SK-N-SH (cell line): ENCODE measurements at regions not wholly inside any gene's neighbourhood (a gene's known extent, or its start where the extent isn't known, plus 50 kb on each side); places are given as distances from the start of the nearest gene placed in this dataset.

Experiments used
- CTCF ChIA-PET: fragments of 300-600, 350-600 bp; formaldehyde crosslinking; extraction: SDS; loops from one replicate; lab custom pipeline; 2021; lab: Yijun Ruan, JAX
- POLR2A ChIA-PET: fragments of 350-600 bp; sonication (Branson Sonifier 250); formaldehyde crosslinking; extraction: SDS; loops from one replicate; lab custom pipeline; 2020; ENCODE audit warnings: antibody characterized with exemption, inconsistent platforms; lab: Yijun Ruan, JAX
- DNase-seq: peaks from one replicate; pipeline ENCODE4 v3.0.0; 2012
- H2AFZ ChIP-seq: fragments of 200-600 bp; sonication (generic); 2 replicates; pipeline ENCODE4 v1.8.1; 2016; ENCODE audit warnings: antibody characterized with exemption, mild to moderate bottlenecking, low read depth
- H3F3A ChIP-seq: fragments of 200-600 bp; sonication (generic); replicated peaks from 2 replicates; pipeline ENCODE3; 2016; ENCODE audit warnings: antibody characterized with exemption, mild to moderate bottlenecking; ENCODE audit not compliant: insufficient read depth
- H3K27ac ChIP-seq, 2 experiments: fragments of 200-500 bp in 1 of 2; fragments of 200-600 bp in 1 of 2; sonication (Bioruptor generic) in 1 of 2; sonication (generic), shearing (Covaris generic) in 1 of 2; 2 replicates each; pipeline versions ENCODE4 v1.5.1 to v1.6.1; 2014 to 2016; ENCODE audit warnings: low read depth in 2 of 2, inconsistent platforms in 1 of 2, low read length in 1 of 2, mild to moderate bottlenecking in 1 of 2, mixed read lengths in 1 of 2
- H3K27me3 ChIP-seq: fragments of 200-600 bp; sonication (generic), shearing (Covaris generic); 2 replicates; pipeline ENCODE4 v1.6.1; 2016; ENCODE audit warnings: mixed run types; ENCODE audit not compliant: insufficient read depth
- H3K36me3 ChIP-seq, 2 experiments: fragments of 200-500 bp in 1 of 2; fragments of 200-600 bp in 1 of 2; sonication (Bioruptor generic) in 1 of 2; sonication (generic) in 1 of 2; replicated peaks in 1 of 2; 2 replicates each; pipeline versions ENCODE3 to v1.5.1; 2014 to 2016; ENCODE audit warnings: low read length in 1 of 2, mild to moderate bottlenecking in 1 of 2; ENCODE audit not compliant: insufficient read depth in 2 of 2, control insufficient read depth in 1 of 2
- H3K4me1 ChIP-seq, 2 experiments: fragments of 200-500 bp in 1 of 2; fragments of 200-600 bp in 1 of 2; sonication (Bioruptor generic) in 1 of 2; sonication (generic), shearing (Covaris generic) in 1 of 2; 2 replicates each; pipeline versions ENCODE4 v1.5.1 to v1.6.1; 2014 to 2016; ENCODE audit warnings: low read depth in 1 of 2, low read length in 1 of 2, mixed run types in 1 of 2; ENCODE audit not compliant: insufficient read depth in 2 of 2, control insufficient read depth in 1 of 2
- H3K4me2 ChIP-seq: fragments of 200-600 bp; sonication (generic), shearing (Covaris generic); 2 replicates; pipeline ENCODE4 v1.6.1; 2017; ENCODE audit warnings: mixed run types
- H3K4me3 ChIP-seq, 2 experiments: fragments of 200-500 bp in 1 of 2; fragments of 200-600 bp in 1 of 2; sonication (Bioruptor generic) in 1 of 2; sonication (generic), shearing (Covaris generic) in 1 of 2; 2 replicates each; pipeline versions ENCODE4 v1.5.1 to v1.8.1; 2014 to 2016; ENCODE audit warnings: low read depth in 2 of 2, inconsistent platforms in 1 of 2, low read length in 1 of 2, mild to moderate bottlenecking in 1 of 2, mixed read lengths in 1 of 2, moderate library complexity in 1 of 2
- H3K79me2 ChIP-seq: fragments of 200-600 bp; sonication (generic); 2 replicates; pipeline ENCODE4 v1.8.1; 2017; ENCODE audit warnings: mild to moderate bottlenecking; ENCODE audit not compliant: insufficient read depth
- H3K9ac ChIP-seq: fragments of 200-600 bp; sonication (generic); 2 replicates; pipeline ENCODE4 v1.6.1; 2017; ENCODE audit warnings: mixed run types
- H3K9me2 ChIP-seq: fragments of 200-600 bp; sonication (generic); 2 replicates; pipeline ENCODE4 v1.6.1; 2017; ENCODE audit warnings: mixed run types
- H3K9me3 ChIP-seq: fragments of 200-600 bp; sonication (generic); 2 replicates; pipeline ENCODE4 v1.6.1; 2017; ENCODE audit warnings: mixed run types, mild to moderate bottlenecking, moderate library complexity
- H4K20me1 ChIP-seq: fragments of 200-600 bp; sonication (generic); 2 replicates; pipeline ENCODE4 v1.6.1; 2017; ENCODE audit warnings: mild to moderate bottlenecking, mixed run types; ENCODE audit not compliant: insufficient read depth
- ELF1 ChIP-seq: IDR thresholded peaks from 2 replicates; pipeline ENCODE4 v1.4.0; 2012
- EP300 ChIP-seq, 2 experiments: IDR thresholded peaks; 2 replicates each; pipeline versions ENCODE4 v1.4.0 to v1.6.1; 2012; ENCODE audit warnings: borderline replicate concordance in 1 of 2, low read depth in 1 of 2, low read length in 1 of 2
- FOSL2 ChIP-seq: IDR thresholded peaks from 2 replicates; pipeline ENCODE4 v1.4.0; 2012; ENCODE audit warnings: low read depth, mild to moderate bottlenecking, moderate library complexity, borderline replicate concordance
- GATA2 ChIP-seq: sonication (generic); formaldehyde crosslinking; IDR thresholded peaks from 2 replicates; pipeline ENCODE4 v1.5.0; 2020; ENCODE audit warnings: mild to moderate bottlenecking, missing genetic modification reagents
- IRF3 ChIP-seq: fragments of 150-350 bp; IDR thresholded peaks from 2 replicates; pipeline ENCODE4 v1.6.1; 2016; ENCODE audit warnings: mild to moderate bottlenecking, low read depth, low read length
- MEF2A ChIP-seq: IDR thresholded peaks from 2 replicates; pipeline ENCODE4 v1.4.0; 2012; ENCODE audit warnings: low read depth, borderline replicate concordance
- NFIC ChIP-seq: IDR thresholded peaks from 2 replicates; pipeline ENCODE4 v1.4.0; 2012; ENCODE audit warnings: borderline replicate concordance
- POLR2AphosphoS5 ChIP-seq: IDR thresholded peaks from 2 replicates; pipeline ENCODE4 v1.6.1; 2012; ENCODE audit warnings: low read depth, low read length
- RCOR1 ChIP-seq: fragments of 150-350 bp; IDR thresholded peaks from 2 replicates; pipeline ENCODE4 v1.6.1; 2017; ENCODE audit warnings: antibody characterized with exemption, low read length
- SIN3A ChIP-seq: IDR thresholded peaks from 2 replicates; pipeline ENCODE4 v1.6.1; 2012; ENCODE audit warnings: low read depth, mild to moderate bottlenecking, low read length, moderate library complexity, borderline replicate concordance
- SMC3 ChIP-seq: IDR thresholded peaks from 2 replicates; pipeline ENCODE4 v1.6.1; 2012; ENCODE audit warnings: low read depth, low read length, improper control_type of control experiment
- TAF1 ChIP-seq: IDR thresholded peaks from 2 replicates; pipeline ENCODE4 v1.6.1; 2012; ENCODE audit warnings: low read depth, mild to moderate bottlenecking, low read length, moderate library complexity, borderline replicate concordance
- TCF12 ChIP-seq: IDR thresholded peaks from 2 replicates; pipeline ENCODE4 v1.4.0; 2012
- YY1 ChIP-seq: IDR thresholded peaks from 2 replicates; pipeline ENCODE4 v1.4.0; 2012; ENCODE audit warnings: low read depth, mild to moderate bottlenecking
- WGBS: methylation state at CpG from one replicate; pipeline ENCODE4 v1.1.6; 2017; ENCODE audit warnings: low lambda C conversion rate; 5-methylcytosine and 5-hydroxymethylcytosine counted together
- TF ChIP-seq, protein P1 (sequence below): IDR thresholded peaks from 2 replicates; pipeline ENCODE4 v1.4.0; 2012; ENCODE audit warnings: low read depth, borderline replicate concordance
- TF ChIP-seq, protein P2 (sequence below): fragments of 150-350 bp; IDR thresholded peaks from 2 replicates; pipeline ENCODE4 v1.6.1; 2017; ENCODE audit warnings: antibody characterized with exemption, low read length, low read depth, borderline replicate concordance
- TF ChIP-seq, protein P3 (sequence below): IDR thresholded peaks from 2 replicates; pipeline ENCODE4 v1.4.0; 2012; ENCODE audit warnings: low read depth

DNA sequence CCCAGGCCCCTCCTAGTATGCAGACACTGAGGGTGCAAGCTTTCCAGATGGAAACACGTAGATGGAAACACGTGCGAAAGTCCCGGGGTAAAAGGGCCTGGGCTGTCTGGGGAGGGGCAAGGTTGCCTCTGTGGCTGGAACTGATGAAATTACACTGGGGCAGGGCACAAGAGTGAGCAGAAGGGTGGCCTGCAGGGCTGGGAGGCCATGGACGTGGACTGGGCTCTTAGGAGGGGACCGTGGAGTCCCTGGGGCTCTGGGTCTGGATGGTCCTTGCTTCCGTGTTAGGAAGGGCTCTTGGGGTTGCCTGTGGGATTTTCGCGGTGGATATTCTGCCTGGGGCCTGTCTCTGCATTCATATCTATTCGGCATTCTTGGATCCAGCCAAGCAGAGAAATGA, 63.3 kb downstream of the IRX1 start:
- CTCF ChIA-PET, result no interaction called here
- Histone ChIP-seq H3K27me3 (no peaks in the 10 kb centered on the region), H3K4me1 (no peaks in the 10 kb centered on the region), H3K9me2 (no peaks in the 10 kb centered on the region), H3K4me2 (no peak overlapping the region), H3F3A (no peaks in the 10 kb centered on the region), H3K79me2 (no peaks in the 10 kb centered on the region), H3K27ac (no peak overlapping the region), H3K9ac (no peak overlapping the region), H4K20me1 (no peaks in the 10 kb centered on the region), H3K9me3 (no peaks in the 10 kb centered on the region), H3K36me3 (no peaks in the 10 kb centered on the region), H3K4me3 (no peak overlapping the region), H2AFZ (no peak overlapping the region)
- POLR2A ChIA-PET, result no interaction called here
- WGBS, result 13% methylated on average over 10 of the region's 10 CpGs
- DNase-seq, result no peak
- TF ChIP-seq SIN3A (no peak), FOSL2 (no peak), POLR2AphosphoS5 (no peak), TCF12 (no peak), EP300 (IDR thresholded peaks at IDR 0.05; ENCODE audit: borderline replicate concordance in 1 of 2, low read depth in 1 of 2, low read length in 1 of 2) (no peak), MEF2A (no peak), TAF1 (no peak), ELF1 (no peak), IRF3 (no peak), NFIC (no peak)
- TF ChIP-seq, protein P1, sequence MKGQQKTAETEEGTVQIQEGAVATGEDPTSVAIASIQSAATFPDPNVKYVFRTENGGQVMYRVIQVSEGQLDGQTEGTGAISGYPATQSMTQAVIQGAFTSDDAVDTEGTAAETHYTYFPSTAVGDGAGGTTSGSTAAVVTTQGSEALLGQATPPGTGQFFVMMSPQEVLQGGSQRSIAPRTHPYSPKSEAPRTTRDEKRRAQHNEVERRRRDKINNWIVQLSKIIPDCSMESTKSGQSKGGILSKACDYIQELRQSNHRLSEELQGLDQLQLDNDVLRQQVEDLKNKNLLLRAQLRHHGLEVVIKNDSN, result no peak
- TF ChIP-seq, protein P2, sequence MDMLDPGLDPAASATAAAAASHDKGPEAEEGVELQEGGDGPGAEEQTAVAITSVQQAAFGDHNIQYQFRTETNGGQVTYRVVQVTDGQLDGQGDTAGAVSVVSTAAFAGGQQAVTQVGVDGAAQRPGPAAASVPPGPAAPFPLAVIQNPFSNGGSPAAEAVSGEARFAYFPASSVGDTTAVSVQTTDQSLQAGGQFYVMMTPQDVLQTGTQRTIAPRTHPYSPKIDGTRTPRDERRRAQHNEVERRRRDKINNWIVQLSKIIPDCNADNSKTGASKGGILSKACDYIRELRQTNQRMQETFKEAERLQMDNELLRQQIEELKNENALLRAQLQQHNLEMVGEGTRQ, result no peak

DNA sequence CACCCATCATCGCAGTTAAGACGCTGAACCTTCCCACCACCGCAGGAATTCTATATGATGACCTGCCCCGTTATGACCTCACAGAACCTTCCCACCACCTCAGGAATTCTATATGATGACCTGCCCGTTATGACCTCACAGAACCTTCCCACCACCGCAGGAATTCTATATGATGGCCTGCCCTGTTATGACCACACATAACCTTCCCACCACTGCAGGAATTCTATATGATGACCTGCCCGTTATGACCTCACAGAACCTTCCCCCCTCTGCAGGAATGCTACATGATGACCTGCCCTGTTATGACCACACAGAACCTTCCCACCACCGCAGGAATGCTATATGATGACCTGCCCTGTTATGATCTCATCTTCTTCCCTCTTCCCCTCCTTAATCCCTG, 64.3 kb downstream of the IRX1 start:
- POLR2A ChIA-PET, result no interaction called here
- no peak overlapping the region for H3K4me3 ChIP-seq
- WGBS, result 17% methylated on average over 8 of the region's 8 CpGs

More for the DNA sequence above, 64.3 kb downstream of the IRX1 start:
- no peaks in the 10 kb centered on the region for H3K4me1 ChIP-seq
- H3K27ac ChIP-seq, result no peak overlapping the region
- DNase-seq, result no peak
- H3K9me2 ChIP-seq, result no peaks in the 10 kb centered on the region
- H3K4me2 ChIP-seq, result no peak overlapping the region
- no peaks in the 10 kb centered on the region for H3K27me3 ChIP-seq
- TF ChIP-seq SMC3 (no peak), RCOR1 (no peak), GATA2 (CRISPR knock-in tag) (no peak), EP300 (IDR thresholded peaks at IDR 0.05; ENCODE audit: borderline replicate concordance in 1 of 2, low read depth in 1 of 2, low read length in 1 of 2) (no peak), YY1 (no peak)
- TF ChIP-seq, protein P3, sequence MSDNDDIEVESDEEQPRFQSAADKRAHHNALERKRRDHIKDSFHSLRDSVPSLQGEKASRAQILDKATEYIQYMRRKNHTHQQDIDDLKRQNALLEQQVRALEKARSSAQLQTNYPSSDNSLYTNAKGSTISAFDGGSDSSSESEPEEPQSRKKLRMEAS, result no peak
- H3K79me2 ChIP-seq, result no peaks in the 10 kb centered on the region
- no peaks in the 10 kb centered on the region for H4K20me1 ChIP-seq
- no peaks in the 10 kb centered on the region for H3F3A ChIP-seq
- H3K36me3 ChIP-seq, result no peaks in the 10 kb centered on the region
- no peaks in the 10 kb centered on the region for H3K9me3 ChIP-seq
- H2AFZ ChIP-seq, result no peak overlapping the region
- H3K9ac ChIP-seq, result no peak overlapping the region
- CTCF ChIA-PET, result no interaction called here
